ENCODE measurements at regions not wholly inside any gene's neighbourhood (a gene's known extent, or its start where the extent isn't known, plus 50 kb on each side); places are given as distances from the start of the nearest gene placed in this dataset.

DNA sequence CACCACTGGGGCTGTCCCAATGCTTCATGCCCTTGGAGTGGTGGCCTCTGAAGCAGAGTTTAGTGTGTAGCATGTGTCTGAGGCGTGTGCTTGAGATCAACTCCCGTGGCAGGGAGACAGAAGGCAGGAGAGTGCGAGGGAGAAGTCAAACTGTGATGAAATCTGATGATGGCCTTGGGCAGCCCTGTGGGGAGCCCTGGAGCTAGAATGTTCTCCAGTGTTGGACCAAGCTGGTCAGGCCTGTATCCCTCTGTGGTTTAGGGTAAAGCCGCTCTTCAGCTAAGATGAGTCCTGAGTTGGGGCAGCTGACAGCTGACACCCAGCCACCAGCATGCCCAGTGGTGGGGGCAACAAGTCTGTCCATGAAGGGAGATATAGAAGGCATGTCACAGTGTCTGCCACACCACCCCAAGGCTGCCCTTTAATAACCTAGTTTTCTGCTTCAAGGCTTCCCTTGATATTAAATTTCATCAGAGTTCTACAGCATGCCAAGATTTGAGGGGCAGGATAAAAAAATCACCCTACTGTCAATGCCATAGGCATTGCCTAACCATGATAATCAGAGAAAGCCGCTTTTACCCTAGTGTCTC, 170.5 kb upstream of the SVIL start:
- TF ChIP-seq POLR2A (IDR thresholded peaks at IDR 0.05) = no peak
- TF ChIP-seq, protein P1, sequence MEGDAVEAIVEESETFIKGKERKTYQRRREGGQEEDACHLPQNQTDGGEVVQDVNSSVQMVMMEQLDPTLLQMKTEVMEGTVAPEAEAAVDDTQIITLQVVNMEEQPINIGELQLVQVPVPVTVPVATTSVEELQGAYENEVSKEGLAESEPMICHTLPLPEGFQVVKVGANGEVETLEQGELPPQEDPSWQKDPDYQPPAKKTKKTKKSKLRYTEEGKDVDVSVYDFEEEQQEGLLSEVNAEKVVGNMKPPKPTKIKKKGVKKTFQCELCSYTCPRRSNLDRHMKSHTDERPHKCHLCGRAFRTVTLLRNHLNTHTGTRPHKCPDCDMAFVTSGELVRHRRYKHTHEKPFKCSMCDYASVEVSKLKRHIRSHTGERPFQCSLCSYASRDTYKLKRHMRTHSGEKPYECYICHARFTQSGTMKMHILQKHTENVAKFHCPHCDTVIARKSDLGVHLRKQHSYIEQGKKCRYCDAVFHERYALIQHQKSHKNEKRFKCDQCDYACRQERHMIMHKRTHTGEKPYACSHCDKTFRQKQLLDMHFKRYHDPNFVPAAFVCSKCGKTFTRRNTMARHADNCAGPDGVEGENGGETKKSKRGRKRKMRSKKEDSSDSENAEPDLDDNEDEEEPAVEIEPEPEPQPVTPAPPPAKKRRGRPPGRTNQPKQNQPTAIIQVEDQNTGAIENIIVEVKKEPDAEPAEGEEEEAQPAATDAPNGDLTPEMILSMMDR (IDR thresholded peaks at IDR 0.05) = no peak
